Endodermal cell (in vitro differentiated cells): ENCODE measurements at regions not wholly inside any gene's neighbourhood (a gene's known extent, or its start where the extent isn't known, plus 50 kb on each side); places are given as distances from the start of the nearest gene placed in this dataset.

Experiments used
- DNase-seq: peaks from one replicate; pipeline ENCODE4 v3.0.0-alpha.2; 2017
- H3K27ac ChIP-seq: 2 replicates; pipeline ENCODE4 v1.5.1; 2013; ENCODE audit warnings: mild to moderate bottlenecking, low read depth, low read length, moderate library complexity
- H3K27me3 ChIP-seq: 2 replicates; pipeline ENCODE4 v1.6.1; 2013; ENCODE audit warnings: mild to moderate bottlenecking, low read length, moderate library complexity; ENCODE audit not compliant: insufficient read depth, control insufficient read depth, poor library complexity, severe bottlenecking
- H3K36me3 ChIP-seq: 2 replicates; pipeline ENCODE4 v1.7.0; 2013; ENCODE audit warnings: mild to moderate bottlenecking, low read length, moderate library complexity; ENCODE audit not compliant: control insufficient read depth, insufficient read depth
- H3K4me1 ChIP-seq: one replicate; pipeline ENCODE4 v1.7.0; 2013; ENCODE audit warnings: low read length; ENCODE audit not compliant: control insufficient read depth, insufficient read depth
- H3K4me3 ChIP-seq: 2 replicates; pipeline ENCODE4 v1.5.1; 2013; ENCODE audit warnings: mild to moderate bottlenecking, low read length, moderate library complexity
- H3K9ac ChIP-seq: 2 replicates; pipeline ENCODE4 v1.6.1; 2013; ENCODE audit warnings: mild to moderate bottlenecking, low read length, moderate library complexity; ENCODE audit not compliant: poor library complexity, severe bottlenecking; ENCODE audit errors: extremely low read depth
- H3K9me3 ChIP-seq: 2 replicates; pipeline ENCODE4 v1.6.1; 2013; ENCODE audit warnings: mild to moderate bottlenecking, low read length, moderate library complexity; ENCODE audit not compliant: control insufficient read depth
- H3K27ac Mint-ChIP-seq: 2 replicates; pipeline ENCODE4 v1.8.0; 2020; ENCODE audit warnings: mixed read lengths
- H3K27me3 Mint-ChIP-seq: 2 replicates; pipeline ENCODE4 v1.8.0; 2021; ENCODE audit warnings: mild to moderate bottlenecking, mixed read lengths; ENCODE audit not compliant: insufficient read depth
- H3K36me3 Mint-ChIP-seq: 2 replicates; pipeline ENCODE4 v1.8.0; 2020; ENCODE audit warnings: low read depth, mixed read lengths
- H3K4me1 Mint-ChIP-seq: 2 replicates; pipeline ENCODE4 v1.8.0; 2020; ENCODE audit warnings: mixed read lengths
- H3K4me3 Mint-ChIP-seq: 2 replicates; pipeline ENCODE4 v1.8.0; 2020; ENCODE audit warnings: mild to moderate bottlenecking, moderate library complexity, mixed read lengths
- H3K9me3 Mint-ChIP-seq: 2 replicates; pipeline ENCODE4 v1.8.0; 2020; ENCODE audit warnings: mild to moderate bottlenecking, mixed read lengths
- WGBS, 2 experiments: methylation state at CpG; one replicate each; pipeline versions ENCODE4 v1.1.5 to v1.1.7; 2013; ENCODE audit warnings: missing lambda C conversion rate in 2 of 2, mixed read lengths in 1 of 2; ENCODE audit not compliant: insufficient coverage in 1 of 2, insufficient read length in 1 of 2; 5-methylcytosine and 5-hydroxymethylcytosine counted together
- TF ChIP-seq, protein P1 (sequence below): fragments of 200-600 bp; sonication (generic); conservative IDR thresholded peaks from 2 replicates; pipeline ENCODE4 v1.5.0; 2021; ENCODE audit warnings: antibody characterized with exemption, mild to moderate bottlenecking

- DNase-seq = no peak
- no peaks in the 10 kb centered on the region for H3K27me3 Mint-ChIP-seq
- no peaks in the 10 kb centered on the region for H3K36me3 Mint-ChIP-seq
- H3K4me1 Mint-ChIP-seq = peaks cover 2% of the 10 kb centered on the region
- TF ChIP-seq, protein P1, sequence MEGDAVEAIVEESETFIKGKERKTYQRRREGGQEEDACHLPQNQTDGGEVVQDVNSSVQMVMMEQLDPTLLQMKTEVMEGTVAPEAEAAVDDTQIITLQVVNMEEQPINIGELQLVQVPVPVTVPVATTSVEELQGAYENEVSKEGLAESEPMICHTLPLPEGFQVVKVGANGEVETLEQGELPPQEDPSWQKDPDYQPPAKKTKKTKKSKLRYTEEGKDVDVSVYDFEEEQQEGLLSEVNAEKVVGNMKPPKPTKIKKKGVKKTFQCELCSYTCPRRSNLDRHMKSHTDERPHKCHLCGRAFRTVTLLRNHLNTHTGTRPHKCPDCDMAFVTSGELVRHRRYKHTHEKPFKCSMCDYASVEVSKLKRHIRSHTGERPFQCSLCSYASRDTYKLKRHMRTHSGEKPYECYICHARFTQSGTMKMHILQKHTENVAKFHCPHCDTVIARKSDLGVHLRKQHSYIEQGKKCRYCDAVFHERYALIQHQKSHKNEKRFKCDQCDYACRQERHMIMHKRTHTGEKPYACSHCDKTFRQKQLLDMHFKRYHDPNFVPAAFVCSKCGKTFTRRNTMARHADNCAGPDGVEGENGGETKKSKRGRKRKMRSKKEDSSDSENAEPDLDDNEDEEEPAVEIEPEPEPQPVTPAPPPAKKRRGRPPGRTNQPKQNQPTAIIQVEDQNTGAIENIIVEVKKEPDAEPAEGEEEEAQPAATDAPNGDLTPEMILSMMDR = no peak
- Histone ChIP-seq H3K27ac (no peak overlapping the region), H3K4me1 (no peaks in the 10 kb centered on the region), H3K27me3 (no peaks in the 10 kb centered on the region), H3K9me3 (no peaks in the 10 kb centered on the region), H3K4me3 (no peak overlapping the region), H3K9ac (no peak overlapping the region), H3K36me3 (no peaks in the 10 kb centered on the region)
- H3K27ac Mint-ChIP-seq = no peak overlapping the region
- no peak overlapping the region for H3K4me3 Mint-ChIP-seq
- 91 to 92% methylated on average over 7 of the region's 7 CpGs for whole genome bisulfite sequencing, 2 experiments
- H3K9me3 Mint-ChIP-seq = no peaks in the 10 kb centered on the region
Measured at GRCh38 chr13:40145139-40145538, 489.7 kb downstream of the COG6 start.

- H3K4me3 ChIP-seq = no peak overlapping the region
- TF ChIP-seq, protein P1 = peak; percentile 67
- H3K27me3 Mint-ChIP-seq = no peaks in the 10 kb centered on the region
- H3K4me1 Mint-ChIP-seq = peaks cover 5% of the 10 kb centered on the region
- H3K9ac ChIP-seq = no peak overlapping the region
- 78 to 93% methylated on average over 4 to 5 of the region's 5 CpGs for WGBS, 2 experiments
- H3K27ac Mint-ChIP-seq = no peak overlapping the region
- no peaks in the 10 kb centered on the region for H3K9me3 Mint-ChIP-seq
- no peaks in the 10 kb centered on the region for H3K36me3 ChIP-seq
- peak; percentile 62 for DNase-seq
- H3K4me3 Mint-ChIP-seq = no peak overlapping the region
- no peaks in the 10 kb centered on the region for H3K27me3 ChIP-seq
- H3K4me1 ChIP-seq = no peaks in the 10 kb centered on the region
- no peak overlapping the region for H3K27ac ChIP-seq
- H3K36me3 Mint-ChIP-seq = no peaks in the 10 kb centered on the region
- H3K9me3 ChIP-seq = no peaks in the 10 kb centered on the region
Measured at GRCh38 chr13:40146063-40146462, 490.6 kb downstream of the COG6 start.

- Histone ChIP-seq H3K4me1 (no peaks in the 10 kb centered on the region), H3K9me3 (no peaks in the 10 kb centered on the region), H3K27me3 (no peaks in the 10 kb centered on the region), H3K27ac (no peak overlapping the region), H3K4me3 (no peak overlapping the region), H3K9ac (no peak overlapping the region), H3K36me3 (no peaks in the 10 kb centered on the region)
- Mint-ChIP-seq H3K27me3 (no peaks in the 10 kb centered on the region), H3K36me3 (no peaks in the 10 kb centered on the region), H3K27ac (no peak overlapping the region), H3K4me3 (no peak overlapping the region), H3K9me3 (no peaks in the 10 kb centered on the region), H3K4me1 (peaks cover 5% of the 10 kb centered on the region)
- no peak for DNase-seq
- TF ChIP-seq, protein P1 = no peak
- 89 to 98% methylated on average over 5 to 11 of the region's 11 CpGs for WGBS, 2 experiments
Measured at GRCh38 chr13:40146611-40147117, 491.2 kb downstream of the COG6 start.
